ENCODE measurements at regions not wholly inside any gene's neighbourhood (a gene's known extent, or its start where the extent isn't known, plus 50 kb on each side); places are given as distances from the start of the nearest gene placed in this dataset.

DNA sequence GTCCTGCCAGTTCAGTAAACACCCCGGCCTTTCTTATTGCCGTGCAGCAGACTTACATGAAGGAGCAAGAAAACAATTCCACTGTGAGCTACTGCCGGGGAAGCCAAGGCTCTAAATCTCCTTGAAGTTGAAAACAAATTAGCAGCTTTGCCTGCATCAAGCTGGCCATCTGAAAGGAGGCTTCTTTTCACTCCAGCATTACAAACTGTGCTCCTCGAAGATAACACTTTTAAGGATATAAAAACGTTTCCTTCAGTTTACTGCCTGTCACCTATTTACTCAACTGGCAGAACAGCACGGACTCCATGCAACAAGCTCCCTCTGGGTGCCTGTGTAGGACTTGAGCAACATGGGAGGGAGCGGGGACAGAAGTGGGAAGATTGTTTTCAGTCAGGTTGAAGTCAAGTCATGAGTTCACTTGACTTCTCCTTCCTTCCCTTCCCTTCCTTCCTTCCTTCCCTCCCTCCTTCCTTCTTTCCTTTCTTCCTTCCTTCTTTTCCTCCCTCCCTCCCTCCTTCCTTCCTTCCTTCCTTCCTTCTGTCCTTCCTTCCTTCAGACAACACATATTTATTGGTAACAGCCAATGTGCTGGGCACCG lies 67.4 kb downstream of the ZNF608 start:
- no peak for ATAC-seq
- TF ChIP-seq TOX (CRISPR knock-in tag; IDR thresholded peaks at IDR 0.05; ENCODE audit: borderline replicate concordance), result no peak
- no peak for TF ChIP-seq GLIS3 (CRISPR knock-in tag; IDR thresholded peaks at IDR 0.05)
- TF ChIP-seq, protein P1, sequence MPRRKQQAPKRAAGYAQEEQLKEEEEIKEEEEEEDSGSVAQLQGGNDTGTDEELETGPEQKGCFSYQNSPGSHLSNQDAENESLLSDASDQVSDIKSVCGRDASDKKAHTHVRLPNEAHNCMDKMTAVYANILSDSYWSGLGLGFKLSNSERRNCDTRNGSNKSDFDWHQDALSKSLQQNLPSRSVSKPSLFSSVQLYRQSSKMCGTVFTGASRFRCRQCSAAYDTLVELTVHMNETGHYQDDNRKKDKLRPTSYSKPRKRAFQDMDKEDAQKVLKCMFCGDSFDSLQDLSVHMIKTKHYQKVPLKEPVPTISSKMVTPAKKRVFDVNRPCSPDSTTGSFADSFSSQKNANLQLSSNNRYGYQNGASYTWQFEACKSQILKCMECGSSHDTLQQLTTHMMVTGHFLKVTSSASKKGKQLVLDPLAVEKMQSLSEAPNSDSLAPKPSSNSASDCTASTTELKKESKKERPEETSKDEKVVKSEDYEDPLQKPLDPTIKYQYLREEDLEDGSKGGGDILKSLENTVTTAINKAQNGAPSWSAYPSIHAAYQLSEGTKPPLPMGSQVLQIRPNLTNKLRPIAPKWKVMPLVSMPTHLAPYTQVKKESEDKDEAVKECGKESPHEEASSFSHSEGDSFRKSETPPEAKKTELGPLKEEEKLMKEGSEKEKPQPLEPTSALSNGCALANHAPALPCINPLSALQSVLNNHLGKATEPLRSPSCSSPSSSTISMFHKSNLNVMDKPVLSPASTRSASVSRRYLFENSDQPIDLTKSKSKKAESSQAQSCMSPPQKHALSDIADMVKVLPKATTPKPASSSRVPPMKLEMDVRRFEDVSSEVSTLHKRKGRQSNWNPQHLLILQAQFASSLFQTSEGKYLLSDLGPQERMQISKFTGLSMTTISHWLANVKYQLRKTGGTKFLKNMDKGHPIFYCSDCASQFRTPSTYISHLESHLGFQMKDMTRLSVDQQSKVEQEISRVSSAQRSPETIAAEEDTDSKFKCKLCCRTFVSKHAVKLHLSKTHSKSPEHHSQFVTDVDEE (CRISPR knock-in tag; IDR thresholded peaks at IDR 0.05), result no peak
- no peak for TF ChIP-seq ZFP30 (CRISPR knock-in tag; IDR thresholded peaks at IDR 0.05)
- TF ChIP-seq ESRRG (CRISPR knock-in tag; IDR thresholded peaks at IDR 0.05), result no peak
- TF ChIP-seq ZNF70 (CRISPR knock-in tag; IDR thresholded peaks at IDR 0.05), result no peak
- TF ChIP-seq ZC3H10 (CRISPR knock-in tag; IDR thresholded peaks at IDR 0.05), result no peak
- TF ChIP-seq, protein P2, sequence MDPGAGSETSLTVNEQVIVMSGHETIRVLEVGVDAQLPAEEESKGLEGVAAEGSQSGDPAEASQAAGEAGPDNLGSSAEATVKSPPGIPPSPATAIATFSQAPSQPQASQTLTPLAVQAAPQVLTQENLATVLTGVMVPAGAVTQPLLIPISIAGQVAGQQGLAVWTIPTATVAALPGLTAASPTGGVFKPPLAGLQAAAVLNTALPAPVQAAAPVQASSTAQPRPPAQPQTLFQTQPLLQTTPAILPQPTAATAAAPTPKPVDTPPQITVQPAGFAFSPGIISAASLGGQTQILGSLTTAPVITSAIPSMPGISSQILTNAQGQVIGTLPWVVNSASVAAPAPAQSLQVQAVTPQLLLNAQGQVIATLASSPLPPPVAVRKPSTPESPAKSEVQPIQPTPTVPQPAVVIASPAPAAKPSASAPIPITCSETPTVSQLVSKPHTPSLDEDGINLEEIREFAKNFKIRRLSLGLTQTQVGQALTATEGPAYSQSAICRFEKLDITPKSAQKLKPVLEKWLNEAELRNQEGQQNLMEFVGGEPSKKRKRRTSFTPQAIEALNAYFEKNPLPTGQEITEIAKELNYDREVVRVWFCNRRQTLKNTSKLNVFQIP (CRISPR knock-in tag; IDR thresholded peaks at IDR 0.05; ENCODE audit: borderline replicate concordance, low read depth), result no peak
- no peak for TF ChIP-seq ZNF8 (CRISPR knock-in tag; IDR thresholded peaks at IDR 0.05)
- no peak for TF ChIP-seq OSR1 (CRISPR knock-in tag; IDR thresholded peaks at IDR 0.05)
- TF ChIP-seq, protein P3, sequence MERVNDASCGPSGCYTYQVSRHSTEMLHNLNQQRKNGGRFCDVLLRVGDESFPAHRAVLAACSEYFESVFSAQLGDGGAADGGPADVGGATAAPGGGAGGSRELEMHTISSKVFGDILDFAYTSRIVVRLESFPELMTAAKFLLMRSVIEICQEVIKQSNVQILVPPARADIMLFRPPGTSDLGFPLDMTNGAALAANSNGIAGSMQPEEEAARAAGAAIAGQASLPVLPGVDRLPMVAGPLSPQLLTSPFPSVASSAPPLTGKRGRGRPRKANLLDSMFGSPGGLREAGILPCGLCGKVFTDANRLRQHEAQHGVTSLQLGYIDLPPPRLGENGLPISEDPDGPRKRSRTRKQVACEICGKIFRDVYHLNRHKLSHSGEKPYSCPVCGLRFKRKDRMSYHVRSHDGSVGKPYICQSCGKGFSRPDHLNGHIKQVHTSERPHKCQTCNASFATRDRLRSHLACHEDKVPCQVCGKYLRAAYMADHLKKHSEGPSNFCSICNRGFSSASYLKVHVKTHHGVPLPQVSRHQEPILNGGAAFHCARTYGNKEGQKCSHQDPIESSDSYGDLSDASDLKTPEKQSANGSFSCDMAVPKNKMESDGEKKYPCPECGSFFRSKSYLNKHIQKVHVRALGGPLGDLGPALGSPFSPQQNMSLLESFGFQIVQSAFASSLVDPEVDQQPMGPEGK (CRISPR knock-in tag; IDR thresholded peaks at IDR 0.05; ENCODE audit: borderline replicate concordance), result no peak
- TF ChIP-seq, protein P4, sequence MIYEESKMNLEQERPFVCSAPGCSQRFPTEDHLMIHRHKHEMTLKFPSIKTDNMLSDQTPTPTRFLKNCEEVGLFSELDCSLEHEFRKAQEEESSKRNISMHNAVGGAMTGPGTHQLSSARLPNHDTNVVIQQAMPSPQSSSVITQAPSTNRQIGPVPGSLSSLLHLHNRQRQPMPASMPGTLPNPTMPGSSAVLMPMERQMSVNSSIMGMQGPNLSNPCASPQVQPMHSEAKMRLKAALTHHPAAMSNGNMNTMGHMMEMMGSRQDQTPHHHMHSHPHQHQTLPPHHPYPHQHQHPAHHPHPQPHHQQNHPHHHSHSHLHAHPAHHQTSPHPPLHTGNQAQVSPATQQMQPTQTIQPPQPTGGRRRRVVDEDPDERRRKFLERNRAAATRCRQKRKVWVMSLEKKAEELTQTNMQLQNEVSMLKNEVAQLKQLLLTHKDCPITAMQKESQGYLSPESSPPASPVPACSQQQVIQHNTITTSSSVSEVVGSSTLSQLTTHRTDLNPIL (CRISPR knock-in tag; IDR thresholded peaks at IDR 0.05; ENCODE audit: low read depth), result no peak
- no peak for TF ChIP-seq ZFP3 (CRISPR knock-in tag; IDR thresholded peaks at IDR 0.05)
- no peak for TF ChIP-seq ZNF565 (CRISPR knock-in tag; conservative IDR thresholded peaks at IDR 0.05; ENCODE audit: low read depth)
- TF ChIP-seq CSDC2 (CRISPR knock-in tag; IDR thresholded peaks at IDR 0.05), result no peak
- no peak for TF ChIP-seq TCF4 (CRISPR knock-in tag; IDR thresholded peaks at IDR 0.05; ENCODE audit: borderline replicate concordance)
- no peak for TF ChIP-seq BACH2 (CRISPR knock-in tag; IDR thresholded peaks at IDR 0.05; ENCODE audit: borderline replicate concordance)
- TF ChIP-seq ARNTL (CRISPR knock-in tag; IDR thresholded peaks at IDR 0.05; ENCODE audit: borderline replicate concordance, low read depth), result no peak

DNA sequence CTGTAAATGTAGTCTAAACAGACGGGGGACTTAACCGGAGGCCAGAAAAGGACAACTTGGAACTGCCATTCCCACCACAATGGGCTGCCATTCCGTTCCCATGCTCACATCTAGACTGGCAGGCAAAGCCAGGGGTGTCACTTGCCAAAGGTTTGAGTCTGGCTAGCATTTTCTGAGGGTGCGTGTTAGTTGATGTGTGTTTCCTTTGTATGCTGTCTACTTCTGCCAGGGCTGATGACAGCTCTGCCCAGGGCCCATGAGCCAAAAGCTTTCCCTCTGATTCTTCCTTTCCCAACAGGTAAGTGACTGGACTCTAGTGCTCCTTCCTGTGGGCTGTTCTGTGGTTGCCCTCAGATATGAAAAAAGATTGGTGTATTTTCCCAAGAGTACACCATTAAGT lies 68.0 kb downstream of the ZNF608 start:
- ATAC-seq, result no peak
- TF ChIP-seq ZFP30 (CRISPR knock-in tag; IDR thresholded peaks at IDR 0.05) (no peak), CSDC2 (CRISPR knock-in tag; IDR thresholded peaks at IDR 0.05) (no peak), TOX (CRISPR knock-in tag; IDR thresholded peaks at IDR 0.05; ENCODE audit: borderline replicate concordance) (no peak), OSR1 (CRISPR knock-in tag; IDR thresholded peaks at IDR 0.05) (no peak), BACH2 (CRISPR knock-in tag; IDR thresholded peaks at IDR 0.05; ENCODE audit: borderline replicate concordance) (no peak), ARNTL (CRISPR knock-in tag; IDR thresholded peaks at IDR 0.05; ENCODE audit: borderline replicate concordance, low read depth) (no peak), PPARA (CRISPR knock-in tag; IDR thresholded peaks at IDR 0.05; ENCODE audit: borderline replicate concordance) (no peak), SNAI2 (CRISPR knock-in tag; IDR thresholded peaks at IDR 0.05) (no peak), ZC3H10 (CRISPR knock-in tag; IDR thresholded peaks at IDR 0.05) (no peak), TCF4 (CRISPR knock-in tag; IDR thresholded peaks at IDR 0.05; ENCODE audit: borderline replicate concordance) (no peak)
- TF ChIP-seq, protein P4 (CRISPR knock-in tag; IDR thresholded peaks at IDR 0.05; ENCODE audit: low read depth), result no peak
- TF ChIP-seq, protein P3 (CRISPR knock-in tag; IDR thresholded peaks at IDR 0.05; ENCODE audit: borderline replicate concordance), result no peak
- TF ChIP-seq, protein P2 (CRISPR knock-in tag; IDR thresholded peaks at IDR 0.05; ENCODE audit: borderline replicate concordance, low read depth), result no peak
